GM23338 (cell line): ENCODE measurements at regions not wholly inside any gene's neighbourhood (a gene's known extent, or its start where the extent isn't known, plus 50 kb on each side); places are given as distances from the start of the nearest gene placed in this dataset.

Source experiments
- ATAC-seq: fragments of 200-7000 bp; cut with Tn5 transposase; 3 replicates; pipeline ENCODE4 v1.9.1; 2020
- DNase-seq: peaks from one replicate; pipeline ENCODE4 v3.0.0-alpha.2; 2015; ENCODE audit warnings: low spot score
- H2AFZ ChIP-seq: fragments of 200-600 bp; sonication (generic); 2 replicates; pipeline ENCODE4 v1.8.0; 2016; ENCODE audit warnings: antibody characterized with exemption, mild to moderate bottlenecking, moderate library complexity
- H3F3A ChIP-seq: fragments of 200-600 bp; sonication (generic); replicated peaks from 2 replicates; pipeline ENCODE4 v1.8.0; 2017; ENCODE audit warnings: antibody characterized with exemption, mixed run types, low read depth
- H3K27ac ChIP-seq: fragments of 200-600 bp; sonication (generic); 2 replicates; pipeline ENCODE4 v1.6.1; 2016; ENCODE audit warnings: low read depth
- H3K27me3 ChIP-seq: fragments of 200-600 bp; sonication (generic); 2 replicates; pipeline ENCODE4 v1.8.0; 2016; ENCODE audit warnings: mild to moderate bottlenecking, mixed run types, moderate library complexity; ENCODE audit not compliant: insufficient read depth
- H3K36me3 ChIP-seq: fragments of 200-600 bp; sonication (generic); 2 replicates; pipeline ENCODE4 v1.8.0; 2016; ENCODE audit warnings: mild to moderate bottlenecking; ENCODE audit not compliant: insufficient read depth
- H3K4me1 ChIP-seq: fragments of 200-600 bp; sonication (generic); 2 replicates; pipeline ENCODE4 v1.8.0; 2016; ENCODE audit warnings: mild to moderate bottlenecking, moderate library complexity; ENCODE audit not compliant: insufficient read depth
- H3K4me2 ChIP-seq: fragments of 200-600 bp; sonication (generic); 2 replicates; pipeline ENCODE4 v1.7.1; 2017; ENCODE audit warnings: mixed run types
- H3K4me3 ChIP-seq: fragments of 200-600 bp; sonication (generic); 2 replicates; pipeline ENCODE4 v1.6.1; 2016; ENCODE audit warnings: mixed run types
- H3K79me2 ChIP-seq: fragments of 200-600 bp; sonication (generic); replicated peaks from 2 replicates; pipeline ENCODE4 v1.8.0; 2017; ENCODE audit warnings: mild to moderate bottlenecking; ENCODE audit not compliant: insufficient read depth
- H3K9me2 ChIP-seq: fragments of 200-600 bp; sonication (generic); 2 replicates; pipeline ENCODE4 v1.8.0; 2017; ENCODE audit not compliant: insufficient read depth
- H4K20me1 ChIP-seq: fragments of 200-600 bp; sonication (generic); replicated peaks from 2 replicates; pipeline ENCODE4 v1.8.0; 2017; ENCODE audit warnings: mild to moderate bottlenecking; ENCODE audit not compliant: insufficient read depth
- H3K27ac Mint-ChIP-seq: 2 replicates; pipeline ENCODE4 v1.8.0; 2020; ENCODE audit warnings: inconsistent platforms, mild to moderate bottlenecking, moderate library complexity, mixed read lengths
- H3K27me3 Mint-ChIP-seq: 3 replicates; pipeline ENCODE4 v1.8.0; 2022; ENCODE audit warnings: low read depth, mild to moderate bottlenecking, moderate library complexity, mixed read lengths, inconsistent platforms; ENCODE audit not compliant: insufficient read depth, poor library complexity
- H3K36me3 Mint-ChIP-seq: 3 replicates; pipeline ENCODE4 v1.8.0; 2021; ENCODE audit warnings: low read depth, mild to moderate bottlenecking, inconsistent platforms, moderate library complexity, mixed read lengths
- H3K4me1 Mint-ChIP-seq: 3 replicates; pipeline ENCODE4 v1.8.0; 2020; ENCODE audit warnings: mild to moderate bottlenecking, inconsistent platforms, mixed read lengths
- H3K4me3 Mint-ChIP-seq: 3 replicates; pipeline ENCODE4 v1.8.0; 2021; ENCODE audit warnings: moderate library complexity, mild to moderate bottlenecking, inconsistent platforms, mixed read lengths
- H3K9me3 Mint-ChIP-seq: 3 replicates; pipeline ENCODE4 v1.8.0; 2020; ENCODE audit warnings: moderate library complexity, mild to moderate bottlenecking, inconsistent platforms, mixed read lengths
- CREB1 ChIP-seq: fragments of 250-450 bp; sonication (Bioruptor Pico); IDR thresholded peaks from 2 replicates; pipeline ENCODE4 v1.5.0; 2020; ENCODE audit warnings: low read depth, mild to moderate bottlenecking, moderate library complexity
- CTCF ChIP-seq, 2 experiments: fragments of 200-600 bp in 1 of 2; sonication (generic) in 1 of 2; conservative IDR thresholded peaks; 2 replicates each; pipeline versions ENCODE4 v1.5.1 to v1.6.1; 2016 to 2017; ENCODE audit warnings: antibody characterized with exemption in 2 of 2, low read depth in 2 of 2, mild to moderate bottlenecking in 2 of 2, moderate library complexity in 1 of 2
- ETS1 ChIP-seq: IDR thresholded peaks from 2 replicates; pipeline ENCODE4 v1.6.1; 2016; ENCODE audit warnings: antibody characterized with exemption
- EZH2 ChIP-seq: fragments of 200-600 bp; sonication (generic); IDR thresholded peaks from one replicate; pipeline ENCODE4 v1.8.0; 2017; ENCODE audit warnings: antibody characterized with exemption, mild to moderate bottlenecking, low read depth; ENCODE audit not compliant: unreplicated experiment
- EZH2phosphoT487 ChIP-seq: fragments of 200-600 bp; sonication (generic); IDR thresholded peaks from one replicate; pipeline ENCODE4 v1.8.1; 2018; ENCODE audit warnings: antibody characterized with exemption; ENCODE audit not compliant: unreplicated experiment
- JUNB ChIP-seq: IDR thresholded peaks from one replicate; pipeline ENCODE4 v1.6.1; 2016; ENCODE audit warnings: antibody characterized with exemption; ENCODE audit not compliant: unreplicated experiment
- NANOG ChIP-seq: IDR thresholded peaks from 2 replicates; pipeline ENCODE4 v1.6.1; 2016; ENCODE audit warnings: antibody characterized with exemption, borderline replicate concordance
- POLR2AphosphoS5 ChIP-seq: IDR thresholded peaks from 2 replicates; pipeline ENCODE4 v1.6.1; 2016; ENCODE audit warnings: antibody characterized with exemption, low read depth
- REST ChIP-seq: IDR thresholded peaks from one replicate; pipeline ENCODE4 v1.6.1; 2018; ENCODE audit warnings: antibody characterized with exemption; ENCODE audit not compliant: unreplicated experiment
- STAT1 ChIP-seq: IDR thresholded peaks from one replicate; pipeline ENCODE4 v1.6.1; 2016; ENCODE audit warnings: antibody characterized with exemption; ENCODE audit not compliant: unreplicated experiment
- ZNF114 ChIP-seq: fragments of 250-450 bp; sonication (Bioruptor Pico); IDR thresholded peaks from 2 replicates; pipeline ENCODE4 v1.5.0; 2020; ENCODE audit warnings: mild to moderate bottlenecking, moderate library complexity
- ZNF331 ChIP-seq: fragments of 250-450 bp; sonication (Bioruptor Pico); IDR thresholded peaks from 2 replicates; pipeline ENCODE4 v1.5.0; 2020; ENCODE audit warnings: low read depth, mild to moderate bottlenecking, moderate library complexity
- TF ChIP-seq, protein P1 (sequence below): fragments of 250-450 bp; sonication (Bioruptor Pico); IDR thresholded peaks from 2 replicates; pipeline ENCODE4 v1.5.0; 2020; ENCODE audit warnings: mild to moderate bottlenecking, moderate library complexity

- no peak overlapping the region for H2AFZ ChIP-seq
- H3K79me2 ChIP-seq: no peaks in the 10 kb centered on the region
- Mint-ChIP-seq H3K4me3 (no peak overlapping the region), H3K9me3 (peaks cover 24% of the 10 kb centered on the region), H3K27me3 (peaks cover 2% of the 10 kb centered on the region), H3K27ac (no peak overlapping the region), H3K36me3 (peaks cover 12% of the 10 kb centered on the region), H3K4me1 (no peaks in the 10 kb centered on the region)
- no peaks in the 10 kb centered on the region for H3F3A ChIP-seq
- no peaks in the 10 kb centered on the region for H4K20me1 ChIP-seq
- H3K4me1 ChIP-seq: no peaks in the 10 kb centered on the region
- H3K9me2 ChIP-seq: no peaks in the 10 kb centered on the region; the same call in 1 of the 2 replicates
- H3K4me3 ChIP-seq: no peak overlapping the region
- no peak overlapping the region for H3K4me2 ChIP-seq
- DNase-seq (no peak), ATAC-seq (no peak)
- H3K27ac ChIP-seq: no peak overlapping the region
- H3K36me3 ChIP-seq: no peaks in the 10 kb centered on the region
- TF ChIP-seq EZH2phosphoT487: no peak
- no peak for TF ChIP-seq ZNF114 (CRISPR knock-in tag)
- no peak for TF ChIP-seq JUNB
- TF ChIP-seq, protein P1, sequence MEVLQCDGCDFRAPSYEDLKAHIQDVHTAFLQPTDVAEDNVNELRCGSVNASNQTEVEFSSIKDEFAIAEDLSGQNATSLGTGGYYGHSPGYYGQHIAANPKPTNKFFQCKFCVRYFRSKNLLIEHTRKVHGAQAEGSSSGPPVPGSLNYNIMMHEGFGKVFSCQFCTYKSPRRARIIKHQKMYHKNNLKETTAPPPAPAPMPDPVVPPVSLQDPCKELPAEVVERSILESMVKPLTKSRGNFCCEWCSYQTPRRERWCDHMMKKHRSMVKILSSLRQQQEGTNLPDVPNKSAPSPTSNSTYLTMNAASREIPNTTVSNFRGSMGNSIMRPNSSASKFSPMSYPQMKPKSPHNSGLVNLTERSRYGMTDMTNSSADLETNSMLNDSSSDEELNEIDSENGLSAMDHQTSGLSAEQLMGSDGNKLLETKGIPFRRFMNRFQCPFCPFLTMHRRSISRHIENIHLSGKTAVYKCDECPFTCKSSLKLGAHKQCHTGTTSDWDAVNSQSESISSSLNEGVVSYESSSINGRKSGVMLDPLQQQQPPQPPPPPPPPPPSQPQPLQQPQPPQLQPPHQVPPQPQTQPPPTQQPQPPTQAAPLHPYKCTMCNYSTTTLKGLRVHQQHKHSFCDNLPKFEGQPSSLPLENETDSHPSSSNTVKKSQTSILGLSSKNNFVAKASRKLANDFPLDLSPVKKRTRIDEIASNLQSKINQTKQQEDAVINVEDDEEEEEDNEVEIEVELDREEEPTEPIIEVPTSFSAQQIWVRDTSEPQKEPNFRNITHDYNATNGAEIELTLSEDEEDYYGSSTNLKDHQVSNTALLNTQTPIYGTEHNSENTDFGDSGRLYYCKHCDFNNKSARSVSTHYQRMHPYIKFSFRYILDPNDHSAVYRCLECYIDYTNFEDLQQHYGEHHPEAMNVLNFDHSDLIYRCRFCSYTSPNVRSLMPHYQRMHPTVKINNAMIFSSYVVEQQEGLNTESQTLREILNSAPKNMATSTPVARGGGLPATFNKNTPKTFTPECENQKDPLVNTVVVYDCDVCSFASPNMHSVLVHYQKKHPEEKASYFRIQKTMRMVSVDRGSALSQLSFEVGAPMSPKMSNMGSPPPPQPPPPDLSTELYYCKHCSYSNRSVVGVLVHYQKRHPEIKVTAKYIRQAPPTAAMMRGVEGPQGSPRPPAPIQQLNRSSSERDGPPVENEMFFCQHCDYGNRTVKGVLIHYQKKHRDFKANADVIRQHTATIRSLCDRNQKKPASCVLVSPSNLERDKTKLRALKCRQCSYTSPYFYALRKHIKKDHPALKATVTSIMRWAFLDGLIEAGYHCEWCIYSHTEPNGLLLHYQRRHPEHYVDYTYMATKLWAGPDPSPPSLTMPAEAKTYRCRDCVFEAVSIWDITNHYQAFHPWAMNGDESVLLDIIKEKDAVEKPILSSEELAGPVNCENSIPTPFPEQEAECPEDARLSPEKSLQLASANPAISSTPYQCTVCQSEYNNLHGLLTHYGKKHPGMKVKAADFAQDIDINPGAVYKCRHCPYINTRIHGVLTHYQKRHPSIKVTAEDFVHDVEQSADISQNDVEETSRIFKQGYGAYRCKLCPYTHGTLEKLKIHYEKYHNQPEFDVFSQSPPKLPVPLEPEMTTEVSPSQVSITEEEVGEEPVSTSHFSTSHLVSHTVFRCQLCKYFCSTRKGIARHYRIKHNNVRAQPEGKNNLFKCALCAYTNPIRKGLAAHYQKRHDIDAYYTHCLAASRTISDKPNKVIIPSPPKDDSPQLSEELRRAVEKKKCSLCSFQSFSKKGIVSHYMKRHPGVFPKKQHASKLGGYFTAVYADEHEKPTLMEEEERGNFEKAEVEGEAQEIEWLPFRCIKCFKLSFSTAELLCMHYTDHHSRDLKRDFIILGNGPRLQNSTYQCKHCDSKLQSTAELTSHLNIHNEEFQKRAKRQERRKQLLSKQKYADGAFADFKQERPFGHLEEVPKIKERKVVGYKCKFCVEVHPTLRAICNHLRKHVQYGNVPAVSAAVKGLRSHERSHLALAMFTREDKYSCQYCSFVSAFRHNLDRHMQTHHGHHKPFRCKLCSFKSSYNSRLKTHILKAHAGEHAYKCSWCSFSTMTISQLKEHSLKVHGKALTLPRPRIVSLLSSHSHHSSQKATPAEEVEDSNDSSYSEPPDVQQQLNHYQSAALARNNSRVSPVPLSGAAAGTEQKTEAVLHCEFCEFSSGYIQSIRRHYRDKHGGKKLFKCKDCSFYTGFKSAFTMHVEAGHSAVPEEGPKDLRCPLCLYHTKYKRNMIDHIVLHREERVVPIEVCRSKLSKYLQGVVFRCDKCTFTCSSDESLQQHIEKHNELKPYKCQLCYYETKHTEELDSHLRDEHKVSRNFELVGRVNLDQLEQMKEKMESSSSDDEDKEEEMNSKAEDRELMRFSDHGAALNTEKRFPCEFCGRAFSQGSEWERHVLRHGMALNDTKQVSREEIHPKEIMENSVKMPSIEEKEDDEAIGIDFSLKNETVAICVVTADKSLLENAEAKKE (CRISPR knock-in tag): no peak
- no peak for TF ChIP-seq ETS1
- no peak for TF ChIP-seq POLR2AphosphoS5
- TF ChIP-seq EZH2: no peak
- no peak for TF ChIP-seq ZNF331
- no peak for TF ChIP-seq STAT1
- TF ChIP-seq CREB1 (CRISPR knock-in tag): no peak
- no peak for TF ChIP-seq NANOG
- no peak for TF ChIP-seq REST
- TF ChIP-seq CTCF (conservative IDR thresholded peaks at IDR 0.05; ENCODE audit: low read depth in 2 of 2): no peak
- H3K27me3 ChIP-seq: no peaks in the 10 kb centered on the region
Measured at GRCh38 chr7:17700138-17700537, 240.2 kb downstream of the SNX13 start.
